C4-2B (cell line): ENCODE measurements at regions not wholly inside any gene's neighbourhood (a gene's known extent, or its start where the extent isn't known, plus 50 kb on each side); places are given as distances from the start of the nearest gene placed in this dataset.

Source experiments
- H3K27ac ChIP-seq: fragments of 450-650 bp; 2 replicates; pipeline ENCODE4 v1.5.1; 2017
- ZFX ChIP-seq: fragments of 450-650 bp; IDR thresholded peaks from 2 replicates; pipeline ENCODE4 v1.6.1; 2017
- TF ChIP-seq, protein P1 (sequence below): fragments of 450-650 bp; conservative IDR thresholded peaks from 2 replicates; pipeline ENCODE4 v1.5.1; 2017; ENCODE audit warnings: mild to moderate bottlenecking

DNA sequence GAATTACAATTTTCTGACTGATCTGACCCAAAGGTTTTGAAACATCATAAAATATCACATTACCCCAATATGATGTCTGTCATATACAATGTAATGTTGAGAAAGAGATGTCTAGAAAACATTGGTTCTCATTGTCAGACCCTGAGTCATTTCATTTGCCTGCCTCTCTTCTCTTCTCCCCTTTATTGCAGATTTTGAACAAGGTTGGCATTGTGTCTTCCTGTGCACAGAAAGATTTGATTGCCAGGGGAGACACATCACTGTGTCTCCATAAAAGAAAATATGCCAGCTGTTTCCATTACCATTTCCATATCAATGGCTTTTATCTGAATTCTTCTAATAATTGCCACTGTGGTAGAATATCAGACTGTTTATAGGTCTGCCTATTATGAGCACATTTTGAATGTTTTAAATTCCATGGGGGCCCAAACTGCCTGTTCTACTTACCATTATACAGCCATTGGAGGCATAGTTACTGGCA is 65.6 kb downstream of the IFI44 start:
- H3K27ac ChIP-seq, result no peak overlapping the region
- TF ChIP-seq, protein P1, sequence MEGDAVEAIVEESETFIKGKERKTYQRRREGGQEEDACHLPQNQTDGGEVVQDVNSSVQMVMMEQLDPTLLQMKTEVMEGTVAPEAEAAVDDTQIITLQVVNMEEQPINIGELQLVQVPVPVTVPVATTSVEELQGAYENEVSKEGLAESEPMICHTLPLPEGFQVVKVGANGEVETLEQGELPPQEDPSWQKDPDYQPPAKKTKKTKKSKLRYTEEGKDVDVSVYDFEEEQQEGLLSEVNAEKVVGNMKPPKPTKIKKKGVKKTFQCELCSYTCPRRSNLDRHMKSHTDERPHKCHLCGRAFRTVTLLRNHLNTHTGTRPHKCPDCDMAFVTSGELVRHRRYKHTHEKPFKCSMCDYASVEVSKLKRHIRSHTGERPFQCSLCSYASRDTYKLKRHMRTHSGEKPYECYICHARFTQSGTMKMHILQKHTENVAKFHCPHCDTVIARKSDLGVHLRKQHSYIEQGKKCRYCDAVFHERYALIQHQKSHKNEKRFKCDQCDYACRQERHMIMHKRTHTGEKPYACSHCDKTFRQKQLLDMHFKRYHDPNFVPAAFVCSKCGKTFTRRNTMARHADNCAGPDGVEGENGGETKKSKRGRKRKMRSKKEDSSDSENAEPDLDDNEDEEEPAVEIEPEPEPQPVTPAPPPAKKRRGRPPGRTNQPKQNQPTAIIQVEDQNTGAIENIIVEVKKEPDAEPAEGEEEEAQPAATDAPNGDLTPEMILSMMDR, result no peak
- TF ChIP-seq ZFX, result no peak

DNA sequence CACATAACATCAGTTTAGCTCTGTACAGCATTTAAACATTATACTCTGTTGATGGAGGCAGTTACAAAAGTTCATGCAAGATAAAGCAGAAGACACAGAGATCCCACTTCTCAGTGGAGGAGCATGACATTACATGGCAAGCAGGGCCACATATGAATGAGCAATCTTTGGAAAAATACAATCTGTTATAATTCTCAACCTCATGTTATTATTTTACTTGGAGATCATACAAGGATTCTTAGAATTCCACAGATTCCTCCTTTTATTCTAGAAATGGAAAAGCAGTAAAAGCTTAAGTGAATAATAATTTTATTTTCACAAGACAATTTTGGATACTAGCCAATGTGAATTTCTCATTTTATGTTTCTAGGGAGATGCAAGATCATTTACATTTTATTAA is 66.6 kb downstream of the IFI44 start:
- TF ChIP-seq, protein P1, result no peak
- no peak for TF ChIP-seq ZFX
- no peak overlapping the region for H3K27ac ChIP-seq

DNA sequence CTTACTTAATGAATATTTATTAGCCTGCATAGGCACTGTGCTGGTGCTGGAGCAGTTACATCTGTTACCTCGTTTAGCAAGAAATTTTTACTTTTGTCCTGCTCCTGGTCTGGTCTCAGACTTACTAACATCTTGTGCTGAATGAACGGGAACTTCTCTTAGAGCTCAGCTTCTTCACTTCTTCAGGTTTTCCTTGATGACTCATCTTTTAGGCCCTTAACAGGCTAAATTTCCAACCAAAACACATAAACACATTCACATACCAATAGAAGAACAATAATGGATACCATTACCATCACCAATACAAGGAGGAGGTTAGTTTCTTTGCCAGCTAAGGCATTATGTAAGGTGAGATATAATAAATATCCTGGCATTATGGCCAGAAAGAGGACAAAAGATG is 68.9 kb downstream of the IFI44 start:
- no peak overlapping the region for H3K27ac ChIP-seq
- TF ChIP-seq, protein P1, result no peak
- no peak for TF ChIP-seq ZFX

DNA sequence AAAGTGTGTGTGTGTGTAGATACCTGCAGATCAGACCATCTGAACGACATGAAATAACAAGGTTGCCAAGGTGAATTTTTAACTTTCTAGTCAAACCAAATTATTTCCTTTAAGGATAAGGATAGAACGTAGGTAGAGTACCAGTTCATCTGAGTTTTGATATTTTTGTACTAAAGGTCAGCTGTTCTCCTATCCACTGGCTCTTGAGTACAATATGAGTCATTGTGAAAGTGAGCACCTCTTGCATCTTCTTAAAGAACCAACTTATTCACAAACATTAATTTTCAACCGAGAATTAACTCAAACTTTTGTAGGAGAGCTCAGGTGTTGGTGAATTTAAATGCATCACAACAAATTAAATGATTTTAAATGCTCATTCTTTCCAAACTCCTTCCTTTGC is 71.5 kb downstream of the IFI44 start:
- H3K27ac ChIP-seq, result no peak overlapping the region
- TF ChIP-seq ZFX, result no peak
- TF ChIP-seq, protein P1, result no peak

DNA sequence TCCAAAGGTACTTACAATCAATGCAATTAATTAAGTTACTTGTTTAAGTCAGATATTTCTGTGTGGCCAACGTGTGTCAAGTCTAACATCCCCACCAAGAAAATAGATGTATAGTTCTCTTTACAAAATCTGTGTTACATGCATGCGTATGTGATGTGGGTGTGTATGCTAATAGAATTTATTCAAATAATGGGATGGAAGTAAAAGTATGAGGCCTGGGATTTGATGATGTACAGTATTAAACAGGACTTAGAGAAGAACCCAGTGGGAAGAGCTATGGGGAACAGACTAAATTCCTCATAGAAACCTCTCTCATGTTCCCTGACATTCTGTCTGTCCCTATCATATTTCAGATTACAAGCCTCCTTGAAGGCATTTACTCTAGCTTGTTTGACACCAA is 72.5 kb downstream of the IFI44 start:
- TF ChIP-seq ZFX, result no peak
- TF ChIP-seq, protein P1, result no peak
- H3K27ac ChIP-seq, result no peak overlapping the region

DNA sequence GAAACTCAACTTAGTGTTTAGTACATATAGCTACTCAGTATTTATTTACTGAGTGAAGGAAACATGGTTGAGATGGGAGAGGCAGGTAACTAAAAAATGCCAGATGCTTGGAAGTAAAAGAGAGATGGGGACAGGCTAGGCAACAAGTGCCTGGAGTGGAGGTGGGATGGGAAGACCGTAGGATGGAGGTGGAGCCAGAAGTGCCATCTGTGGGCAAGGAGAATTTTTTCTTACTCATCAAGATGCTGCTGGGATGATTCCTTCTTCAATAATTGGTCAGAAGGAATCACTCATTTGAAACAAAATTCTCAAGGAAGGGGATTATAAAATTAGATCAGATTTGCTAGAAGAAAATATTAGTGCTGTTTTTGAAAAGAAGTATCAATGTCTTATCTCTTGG is 72.9 kb downstream of the IFI44 start:
- no peak overlapping the region for H3K27ac ChIP-seq
- TF ChIP-seq, protein P1, result no peak
- no peak for TF ChIP-seq ZFX

DNA sequence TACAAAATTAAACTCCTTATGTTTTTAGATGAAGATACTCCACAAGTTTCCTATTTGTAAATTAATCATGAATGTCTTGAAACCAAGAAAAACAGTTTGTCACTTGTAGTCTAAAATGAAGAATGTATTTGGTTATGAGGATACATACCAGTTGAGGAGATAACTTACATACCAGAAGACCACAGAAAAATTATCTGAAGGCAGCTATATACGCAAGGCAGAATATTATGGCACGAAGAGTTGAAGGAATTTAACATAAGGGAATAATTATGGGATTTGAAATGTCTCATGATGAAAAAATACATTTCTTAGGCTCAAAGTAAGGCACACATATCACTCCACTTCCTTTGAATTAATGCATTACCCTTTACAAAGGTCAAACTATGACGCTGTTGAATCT is 73.3 kb downstream of the IFI44 start:
- no peak overlapping the region for H3K27ac ChIP-seq
- no peak for TF ChIP-seq ZFX
- TF ChIP-seq, protein P1, result no peak
